SHP77 treated with DMSO at 0.1 percent for 48 hours (cell line): ENCODE measurements at regions not wholly inside any gene's neighbourhood (a gene's known extent, or its start where the extent isn't known, plus 50 kb on each side); places are given as distances from the start of the nearest gene placed in this dataset.
"Not testable (repeated sequence)": the region's sequence is repeated elsewhere in the genome, so short reads cannot be mapped to it uniquely, and the experiment has no call there.

Experiments used
- DNase-seq: peaks from one replicate; lab custom pipeline; 2025; lab: John Stamatoyannopoulos, UW

- DNase-seq, result peak; percentile 62
Measured at GRCh38 chr1:29415156-29415830, 179.0 kb downstream of the PTPRU start.

DNA sequence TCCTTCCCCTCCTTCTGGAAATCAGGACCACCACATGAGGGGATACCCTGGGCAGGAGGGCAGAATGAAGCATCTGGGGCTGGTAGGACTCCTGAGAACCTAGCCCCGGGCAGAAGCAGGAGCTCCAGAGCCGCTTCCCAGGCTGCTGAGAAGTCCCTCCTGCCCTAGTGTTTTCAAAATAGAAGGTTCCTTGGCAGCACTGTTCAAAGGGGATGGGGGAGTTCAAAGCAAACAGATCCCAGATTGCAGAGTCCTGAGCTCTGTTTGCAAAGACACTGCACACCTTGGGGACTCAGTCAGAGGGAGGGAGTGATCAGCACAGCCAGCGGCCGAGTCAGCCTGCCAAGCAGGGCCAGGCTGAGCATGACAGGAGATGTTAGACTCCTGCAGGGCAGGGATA, 177.8 kb downstream of the PTPRU start:
- DNase-seq, result no peak

DNA sequence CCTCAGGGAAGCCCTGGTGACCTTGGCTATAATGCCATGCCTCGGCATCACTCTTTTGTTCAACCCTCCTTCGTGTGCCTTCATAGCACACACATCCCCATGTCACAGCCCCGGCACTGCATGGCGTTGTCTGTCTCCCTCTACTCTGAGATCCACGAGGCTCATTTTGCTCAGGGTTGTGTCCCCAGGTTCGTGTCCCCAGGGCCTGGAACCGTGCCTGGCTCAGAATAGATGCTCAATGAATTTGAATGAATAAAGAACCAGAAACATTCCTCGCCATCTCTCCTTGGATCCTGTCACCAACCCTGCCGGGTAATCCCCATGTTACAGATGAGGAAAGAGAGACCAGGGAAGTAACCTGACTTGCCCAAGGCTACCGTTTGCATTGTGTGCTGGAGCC, 177.3 kb downstream of the PTPRU start:
- DNase-seq, result no peak

DNA sequence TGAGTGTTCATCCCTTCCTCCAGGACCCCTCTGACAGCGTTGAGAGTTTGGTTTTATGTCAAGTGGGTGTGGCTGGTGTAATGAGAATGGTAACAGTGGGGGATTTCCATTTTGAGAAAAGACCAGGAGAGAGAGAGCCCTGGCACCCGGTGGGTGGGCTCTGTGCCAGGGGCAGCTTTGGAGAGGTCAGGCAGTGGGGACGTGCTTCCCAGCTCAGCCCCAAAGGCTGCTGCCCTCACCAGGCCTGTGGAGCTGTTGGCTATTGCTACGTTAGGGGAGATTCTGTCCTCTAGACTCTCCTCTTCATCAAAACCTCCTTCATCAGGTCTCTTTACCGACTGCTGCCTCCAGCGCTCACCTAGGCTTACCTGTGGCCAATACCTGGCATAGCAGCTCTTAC, 176.3 kb downstream of the PTPRU start:
- peak; percentile 22 for DNase-seq

- DNase-seq, result peak; percentile 99
Measured at GRCh38 chr1:29410476-29410875, 174.2 kb downstream of the PTPRU start.

DNA sequence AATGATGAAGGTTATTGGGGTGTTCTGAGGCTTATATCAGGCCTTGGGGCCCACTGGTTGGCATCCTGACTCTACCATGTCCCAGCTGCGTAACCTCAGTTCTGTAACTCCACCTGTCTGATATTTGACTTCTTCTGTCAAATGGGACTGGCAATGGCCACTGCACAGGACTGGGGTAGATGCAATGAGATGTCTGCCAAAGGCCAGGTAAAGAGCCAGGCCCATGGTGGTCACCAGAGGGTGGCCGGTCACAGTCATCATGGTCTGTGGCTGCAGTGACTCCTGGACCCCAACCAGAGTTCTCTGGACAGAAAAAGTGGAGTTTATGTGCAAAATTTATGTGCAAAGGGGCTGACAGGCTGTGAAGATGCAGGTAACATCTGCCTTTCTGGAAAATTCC, 173.3 kb downstream of the PTPRU start:
- DNase-seq, result no peak

DNA sequence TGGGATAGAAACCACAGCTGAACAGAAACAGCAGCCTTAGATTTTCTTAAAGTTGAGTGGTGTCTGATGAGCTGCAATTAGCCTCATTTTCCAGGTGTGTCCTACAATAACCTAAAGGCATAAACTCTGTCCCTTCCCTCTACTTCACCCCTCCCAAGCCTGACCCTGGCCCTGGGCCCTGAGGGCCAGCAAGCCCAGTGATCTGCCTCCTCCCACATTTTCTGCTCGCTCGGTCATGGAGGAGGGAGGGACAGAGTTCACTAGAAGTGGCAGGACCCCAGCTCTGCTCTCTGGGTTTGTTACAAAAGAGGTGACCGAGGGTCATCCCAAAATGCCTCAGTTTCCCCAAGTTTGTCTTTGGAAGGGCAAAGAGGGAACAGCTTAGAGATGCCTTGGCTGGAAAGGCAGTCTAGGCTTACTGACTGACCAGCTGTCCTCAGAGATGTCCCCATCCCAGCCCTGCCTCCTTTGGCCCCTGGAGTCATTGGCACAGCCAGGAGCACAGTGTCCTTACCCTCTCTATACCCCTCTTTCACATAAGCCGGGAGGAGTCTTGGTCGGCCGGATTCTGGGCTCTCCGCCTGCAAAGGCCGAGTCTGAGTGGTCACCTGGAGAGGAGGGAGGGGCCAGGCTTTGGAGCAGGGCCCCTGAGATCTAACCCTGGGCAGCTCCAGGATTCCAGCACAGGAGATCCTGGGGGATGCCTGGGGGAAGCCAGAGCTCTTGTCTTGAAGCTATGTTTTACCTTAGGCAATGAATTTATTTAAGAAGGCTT, 172.7 kb downstream of the PTPRU start:
- DNase-seq, result no peak

DNA sequence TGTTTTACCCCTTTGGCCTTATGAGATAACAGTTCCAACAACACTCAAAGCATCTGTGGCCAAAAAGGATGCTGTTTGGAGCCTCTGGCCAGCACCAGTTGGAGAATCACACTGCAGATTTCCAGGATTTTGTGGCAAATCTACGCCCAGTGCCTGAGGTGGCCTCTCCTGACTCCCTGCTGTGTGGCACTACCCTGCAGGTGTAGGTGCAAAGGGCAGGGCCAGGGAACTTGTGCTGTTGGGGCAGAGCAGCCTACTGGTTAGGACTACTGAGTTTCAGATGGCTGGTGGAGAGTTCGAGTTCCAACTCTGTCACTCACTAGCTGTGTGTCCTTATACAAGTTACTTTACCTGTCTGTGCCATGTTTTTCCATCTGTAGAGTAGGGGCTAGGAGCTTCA, 170.5 kb downstream of the PTPRU start:
- DNase-seq, result no peak

GRCh38 chr1:29400203-29400602, 163.9 kb downstream of the PTPRU start:
- DNase-seq, result not testable (repeated sequence)

- no peak for DNase-seq
Measured at GRCh38 chr1:29399465-29399864, 163.1 kb downstream of the PTPRU start.

- DNase-seq, result no peak
Measured at GRCh38 chr1:29398431-29398830, 162.1 kb downstream of the PTPRU start.

DNA sequence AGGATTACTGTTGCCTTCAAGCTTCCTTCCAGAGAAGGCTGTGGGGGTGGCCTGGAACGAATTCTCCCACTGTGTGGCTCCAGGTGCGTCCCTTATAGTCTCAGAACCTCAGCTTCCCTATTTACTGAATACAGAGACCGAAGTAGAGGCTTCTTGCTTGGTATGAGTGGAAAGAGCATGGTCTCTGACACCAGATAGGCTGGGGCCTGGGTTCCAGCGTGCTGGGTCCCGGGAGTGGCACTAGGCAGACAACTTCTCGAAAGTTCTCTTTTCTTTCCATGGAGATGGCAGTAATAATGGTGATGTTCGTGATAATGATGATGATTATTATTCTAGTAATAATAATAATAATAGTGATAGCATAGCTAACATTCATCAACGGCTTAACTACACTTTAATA, 161.7 kb downstream of the PTPRU start:
- no peak for DNase-seq

GRCh38 chr1:29397256-29397590, 160.9 kb downstream of the PTPRU start:
- DNase-seq, result no peak

GRCh38 chr1:29396438-29397255, 160.3 kb downstream of the PTPRU start:
- DNase-seq, result no peak

DNA sequence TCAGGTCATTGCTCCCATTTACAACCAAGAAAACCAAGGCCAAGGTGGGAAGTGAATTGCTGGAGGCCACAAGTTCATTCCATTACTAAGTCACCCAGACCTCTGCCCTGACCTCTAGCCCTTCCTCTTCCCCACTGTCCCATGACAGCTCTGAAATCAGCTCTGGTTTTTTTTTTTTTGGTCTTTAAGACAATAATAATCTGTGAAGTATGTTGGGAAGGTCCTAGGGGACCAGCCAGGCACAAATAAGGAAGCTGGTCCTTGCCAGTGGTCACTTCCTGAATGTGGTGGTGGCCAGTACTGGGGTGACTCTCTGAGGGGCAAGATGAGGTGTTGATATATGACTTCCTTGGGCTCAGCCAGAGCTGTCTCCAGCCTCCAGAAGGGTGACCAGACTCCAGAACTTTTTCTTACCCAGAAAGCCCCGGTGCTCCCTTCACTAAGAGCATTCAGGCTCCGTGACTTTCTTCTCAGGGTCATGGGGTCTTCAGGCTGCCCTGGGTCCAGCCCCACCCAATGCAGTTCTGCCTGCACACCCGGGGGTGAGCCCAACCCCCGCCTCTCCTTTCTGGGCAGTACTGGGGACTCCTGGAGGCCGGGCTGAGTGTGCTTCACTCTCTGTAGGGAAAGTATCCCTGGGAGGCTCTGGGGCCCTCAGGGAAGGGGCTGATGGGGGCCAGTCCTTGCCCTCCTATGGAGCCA, 159.6 kb downstream of the PTPRU start:
- no peak for DNase-seq

DNA sequence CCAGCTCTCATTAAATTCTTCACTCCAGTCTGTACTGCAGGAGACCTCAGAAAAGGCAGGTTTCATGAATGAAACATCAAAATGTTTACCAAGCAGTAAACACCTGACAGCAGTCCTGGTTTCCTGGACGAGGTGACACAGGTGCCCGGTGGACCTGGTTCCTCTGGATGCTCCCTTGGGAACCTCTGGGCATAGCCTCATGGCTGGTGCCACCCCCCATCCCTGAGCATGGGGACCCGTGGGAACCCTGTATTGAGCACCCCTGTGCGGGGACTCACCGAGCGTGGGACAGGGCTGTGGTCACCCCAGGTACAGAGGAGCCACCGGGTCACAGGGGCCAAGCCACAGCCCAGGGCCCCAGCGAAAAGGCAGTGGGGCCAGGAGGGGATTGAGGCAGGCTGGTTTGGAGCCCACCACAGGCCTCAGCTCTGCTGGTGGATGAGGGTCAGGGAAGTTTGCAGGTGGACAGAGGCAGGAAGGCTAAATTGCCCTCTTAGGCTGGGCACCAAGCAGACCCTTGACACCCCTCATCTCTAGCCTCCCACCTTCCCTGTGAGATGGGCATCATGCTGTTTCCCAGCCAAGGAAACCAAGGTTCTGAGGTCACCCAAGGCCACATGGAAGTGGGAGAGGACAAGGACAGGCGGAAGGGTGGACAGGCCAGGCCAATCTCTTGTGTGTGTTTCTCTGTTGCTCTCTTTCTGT, 158.4 kb downstream of the PTPRU start:
- DNase-seq, result no peak

- no peak for DNase-seq
Measured at GRCh38 chr1:29393451-29393826, 157.1 kb downstream of the PTPRU start.

DNA sequence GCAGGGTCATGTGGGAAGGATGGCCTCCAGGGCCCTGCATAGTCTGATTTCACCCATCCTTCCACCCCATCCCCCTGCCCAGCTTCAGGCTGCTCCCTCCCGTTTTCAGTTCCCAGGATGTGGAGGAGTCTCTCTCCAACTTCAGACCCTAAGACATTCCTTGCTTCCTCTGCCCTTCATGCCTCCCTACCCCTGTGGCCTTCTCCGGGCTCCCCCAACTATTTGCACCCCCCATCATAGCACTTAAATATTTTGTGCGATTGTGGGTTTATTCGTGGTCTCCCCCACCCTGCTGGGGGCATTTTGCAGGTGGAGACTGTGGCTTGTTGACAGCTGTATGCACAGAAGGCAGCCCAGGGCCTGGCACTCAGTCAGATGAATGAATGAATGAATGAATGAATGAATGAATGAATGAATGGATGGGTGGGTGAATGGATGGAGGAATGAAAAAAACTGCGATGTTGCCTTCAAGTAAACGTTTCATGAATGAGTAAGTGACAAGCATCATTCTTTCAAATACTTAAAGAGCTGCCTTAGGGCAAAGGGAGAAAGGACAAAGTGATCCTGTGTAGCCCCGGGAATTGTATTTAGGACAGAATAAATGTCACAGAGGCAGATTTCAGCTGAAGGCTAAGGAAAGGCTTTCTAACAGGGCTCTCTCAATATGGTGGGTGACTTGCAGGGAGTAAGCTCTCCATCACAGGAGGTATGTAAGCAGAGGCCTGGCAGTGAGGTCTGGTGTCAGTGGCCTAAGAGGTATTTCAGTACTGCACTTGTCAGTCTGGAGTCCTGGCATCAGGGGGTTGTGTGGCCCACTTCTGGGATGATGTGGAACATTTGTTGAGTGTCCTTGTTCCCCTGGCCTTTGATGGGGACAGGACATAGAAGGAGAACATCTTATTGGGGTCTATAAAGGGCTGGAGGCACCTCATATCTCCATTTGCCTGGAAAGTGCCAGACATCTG, 156.4 kb downstream of the PTPRU start:
- no peak for DNase-seq

DNA sequence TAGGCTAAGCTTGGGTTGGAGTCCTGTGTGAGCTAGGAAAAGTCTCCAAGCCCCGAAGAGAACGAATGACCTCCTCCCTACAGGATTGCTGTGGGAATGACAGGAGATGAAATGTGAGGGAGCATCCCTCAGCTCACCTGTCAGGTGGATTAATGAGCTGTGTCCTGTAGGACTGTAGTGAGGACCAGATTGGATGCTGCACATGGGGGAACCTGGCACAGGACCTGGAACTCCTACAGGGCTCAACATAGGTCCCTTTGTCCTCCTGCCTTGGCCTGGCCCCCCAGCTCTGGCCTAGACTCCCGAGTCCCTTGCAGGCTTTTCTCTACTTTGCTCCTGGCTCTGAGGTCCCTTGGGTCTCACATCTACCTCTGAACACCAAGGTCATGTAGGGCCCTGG, 155.7 kb downstream of the PTPRU start:
- DNase-seq, result no peak

DNA sequence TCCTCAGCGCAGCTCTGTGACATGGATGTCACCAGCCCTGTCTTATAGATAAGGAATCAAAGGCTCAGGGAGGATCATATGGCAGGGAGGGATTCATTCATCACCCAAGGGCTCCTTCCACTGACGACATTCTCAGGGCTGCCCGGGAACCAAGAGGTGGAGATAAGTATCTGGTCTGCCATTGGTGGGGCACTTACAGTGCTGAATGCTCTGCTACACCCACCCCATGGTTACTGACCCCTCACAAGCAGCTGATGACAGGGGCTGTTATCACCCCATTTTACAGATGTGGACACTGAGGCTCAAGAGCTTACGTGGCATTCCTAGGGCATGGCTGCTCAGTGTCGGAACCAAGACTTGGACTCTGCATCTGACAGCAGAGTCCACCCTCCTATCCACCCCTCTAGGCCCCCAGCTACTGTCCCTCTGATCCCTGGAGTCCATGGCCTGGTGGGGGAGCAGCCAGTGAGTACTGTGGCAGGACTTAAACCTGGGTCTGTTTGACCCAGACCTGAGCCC, 155.1 kb downstream of the PTPRU start:
- DNase-seq, result no peak
